GF-D8 (cell line): ENCODE measurements at regions not wholly inside any gene's neighbourhood (a gene's known extent, or its start where the extent isn't known, plus 50 kb on each side); places are given as distances from the start of the nearest gene placed in this dataset.
"Not testable (repeated sequence)": the region's sequence is repeated elsewhere in the genome, so short reads cannot be mapped to it uniquely, and the experiment has no call there.

ENCODE experiments used
- DNase-seq: peaks from one replicate; lab custom pipeline; 2025; lab: John Stamatoyannopoulos, UW

DNA sequence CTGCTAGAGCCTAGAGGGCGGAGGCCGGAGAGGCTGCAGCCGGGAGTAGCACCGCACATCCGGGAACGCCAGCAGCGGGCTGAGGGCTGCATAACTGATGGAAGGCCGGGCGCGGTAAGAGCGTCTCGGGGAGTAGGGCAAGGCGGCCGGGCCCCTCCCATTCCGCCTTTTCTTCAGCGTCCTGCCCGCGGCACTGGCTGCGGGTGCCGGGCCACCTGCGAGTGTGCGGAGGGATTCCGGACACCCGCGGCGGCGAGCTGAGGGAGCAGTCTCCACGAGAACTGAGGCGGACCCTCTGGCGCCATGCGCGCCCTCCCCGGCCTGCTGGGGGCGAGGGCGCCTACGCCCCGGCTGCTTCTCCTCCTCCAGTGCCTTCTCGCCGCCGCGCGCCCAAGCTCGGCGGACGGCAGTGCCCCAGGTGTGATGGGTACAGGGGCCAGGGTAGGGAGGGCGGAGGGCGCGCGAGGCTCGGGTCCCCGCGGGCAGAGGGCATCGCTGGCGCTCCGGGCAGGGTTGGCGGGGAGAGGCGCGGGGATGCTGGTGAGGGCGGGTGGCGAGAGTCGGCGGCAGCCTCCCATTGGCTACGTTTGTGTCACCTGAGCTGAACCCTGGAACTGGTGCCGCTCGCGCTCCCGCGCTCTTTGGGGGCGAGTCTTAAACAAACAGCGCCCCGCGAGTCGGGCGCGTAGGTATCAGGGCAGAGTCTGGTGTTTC, 334.4 kb downstream of the SRGAP2C start:
- no peak for DNase-seq

DNA sequence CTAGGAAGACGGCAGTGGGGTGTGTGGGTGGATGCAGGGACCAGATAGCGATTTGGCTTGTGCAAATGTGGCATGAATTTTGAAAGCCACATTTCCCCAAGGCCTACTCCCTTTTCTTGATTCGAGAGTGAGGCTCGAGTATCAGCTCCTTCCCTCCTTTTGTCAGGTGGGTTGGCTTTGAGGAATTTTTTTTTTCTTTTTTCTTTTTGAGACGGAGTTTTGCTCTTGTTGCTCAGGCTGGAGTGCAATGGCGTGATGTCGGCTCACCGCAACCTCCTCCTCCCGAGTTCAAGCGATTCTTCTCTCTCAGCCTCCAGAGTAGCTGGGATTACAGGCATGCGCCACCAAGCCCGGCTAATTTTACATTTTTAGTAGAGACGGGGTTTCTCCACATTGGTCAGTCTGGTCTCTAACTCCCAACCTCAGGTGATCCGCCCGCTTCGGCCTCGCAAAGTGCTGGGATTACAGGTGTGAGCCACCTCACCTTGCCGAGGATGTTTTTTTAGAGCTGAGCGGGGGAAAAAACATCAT, 335.0 kb downstream of the SRGAP2C start:
- DNase-seq: not testable (repeated sequence)

DNA sequence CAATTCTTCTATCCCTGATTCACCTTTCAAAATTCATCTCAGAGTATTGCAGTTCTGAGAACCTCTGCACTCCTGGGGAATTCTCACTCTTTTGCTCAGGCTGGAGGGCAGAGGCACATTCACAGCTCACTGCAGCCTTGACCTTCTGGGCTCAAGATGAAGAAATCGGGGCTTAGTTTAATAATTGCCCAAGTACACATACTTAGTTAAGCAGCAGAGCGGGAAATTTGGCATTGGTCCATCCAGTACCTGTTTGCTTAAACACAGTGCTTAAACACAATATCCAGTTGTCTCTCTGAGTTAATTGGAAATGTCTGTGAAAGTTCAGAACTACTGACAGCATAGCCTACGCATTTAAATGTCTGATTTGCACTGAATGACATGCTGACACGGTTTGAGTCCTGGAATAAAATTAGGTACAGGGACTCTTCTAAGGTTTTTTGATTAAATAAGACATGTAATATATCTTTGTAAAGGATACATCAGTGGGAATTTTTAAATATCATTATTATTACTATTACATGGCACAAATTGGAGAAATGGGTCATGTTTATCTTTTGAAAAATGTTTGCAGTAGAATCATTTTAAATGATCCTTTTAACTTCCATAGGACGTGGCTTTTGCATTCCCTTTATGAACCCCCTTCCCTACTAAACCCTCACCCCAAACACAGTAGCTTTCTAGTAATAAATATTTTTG, 337.4 kb downstream of the SRGAP2C start:
- DNase-seq: no peak

DNA sequence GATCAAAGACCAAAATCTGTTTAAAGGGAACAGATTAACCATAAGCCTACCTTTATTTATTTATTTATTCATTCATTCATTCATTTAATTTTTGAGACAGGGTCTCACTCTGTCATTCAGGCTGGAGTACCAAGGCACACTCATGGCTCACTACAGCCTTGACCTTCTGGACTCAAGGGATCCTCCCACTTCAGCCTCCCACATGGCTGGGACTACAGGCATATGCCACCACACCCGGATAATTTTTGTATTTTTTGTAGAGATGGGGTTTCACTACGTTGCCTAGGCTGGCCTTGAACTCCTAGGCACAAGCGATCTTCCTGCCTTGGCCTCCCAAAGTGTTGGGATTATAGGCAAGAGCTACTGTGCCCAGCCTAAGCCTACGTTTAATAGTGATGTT, 338.3 kb downstream of the SRGAP2C start:
- DNase-seq: not testable (repeated sequence)

DNA sequence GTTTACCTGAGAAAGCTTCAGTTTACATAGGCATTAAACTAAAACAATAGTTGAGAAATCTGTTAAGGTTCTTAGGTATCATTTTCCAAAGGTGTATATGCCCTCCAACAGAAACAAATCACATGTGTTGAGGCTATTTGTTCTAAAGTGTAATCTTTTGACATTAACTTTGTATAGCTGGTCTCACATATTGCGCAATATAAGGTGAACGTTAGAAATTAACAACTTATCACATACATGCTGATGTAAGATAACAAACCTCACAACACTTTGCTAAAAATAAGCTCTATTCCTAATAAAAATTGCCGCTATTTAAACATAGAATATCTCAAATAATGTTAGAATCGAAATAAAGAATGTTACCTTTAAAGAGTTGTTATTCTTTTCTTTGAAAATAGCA, 340.6 kb downstream of the SRGAP2C start:
- DNase-seq: no peak

DNA sequence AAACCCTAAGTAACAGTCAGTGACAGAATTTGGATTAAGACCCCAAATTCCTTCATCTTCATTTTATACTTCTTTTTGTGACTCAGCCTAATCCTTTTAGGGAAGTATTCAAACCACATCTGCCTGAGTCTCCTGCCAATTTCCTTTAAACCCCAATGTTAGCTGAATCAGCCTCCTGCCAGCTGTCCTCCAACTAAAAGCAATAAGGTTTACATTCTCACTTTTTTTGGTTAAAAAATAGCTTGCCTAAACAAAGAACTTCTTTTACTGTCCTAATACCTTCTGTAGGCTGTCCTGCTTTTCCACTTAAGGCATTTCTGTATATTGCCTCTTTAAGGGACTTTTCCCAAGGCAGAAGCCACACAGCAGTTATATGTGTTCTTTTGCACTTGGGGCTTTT, 344.2 kb downstream of the SRGAP2C start:
- not testable (repeated sequence) for DNase-seq

DNA sequence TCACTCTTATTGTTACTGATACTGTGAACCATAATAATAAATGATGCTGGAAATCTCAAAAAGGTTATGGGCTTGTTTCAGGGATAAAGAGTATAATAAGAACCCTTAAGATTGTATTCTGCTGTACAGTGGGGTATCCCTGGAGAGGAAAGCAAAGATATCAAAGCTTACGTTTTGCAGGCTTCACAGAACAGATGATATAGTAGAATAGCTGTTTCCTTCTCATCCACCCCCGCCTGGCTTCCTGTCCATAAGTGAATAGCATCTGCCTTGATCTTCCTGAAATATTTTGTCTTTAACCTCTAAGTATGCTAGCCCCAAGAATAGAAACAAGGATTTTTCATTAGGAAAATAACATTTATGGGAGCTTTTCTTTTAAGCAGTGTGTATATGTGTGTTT, 345.3 kb downstream of the SRGAP2C start:
- DNase-seq: not testable (repeated sequence)

DNA sequence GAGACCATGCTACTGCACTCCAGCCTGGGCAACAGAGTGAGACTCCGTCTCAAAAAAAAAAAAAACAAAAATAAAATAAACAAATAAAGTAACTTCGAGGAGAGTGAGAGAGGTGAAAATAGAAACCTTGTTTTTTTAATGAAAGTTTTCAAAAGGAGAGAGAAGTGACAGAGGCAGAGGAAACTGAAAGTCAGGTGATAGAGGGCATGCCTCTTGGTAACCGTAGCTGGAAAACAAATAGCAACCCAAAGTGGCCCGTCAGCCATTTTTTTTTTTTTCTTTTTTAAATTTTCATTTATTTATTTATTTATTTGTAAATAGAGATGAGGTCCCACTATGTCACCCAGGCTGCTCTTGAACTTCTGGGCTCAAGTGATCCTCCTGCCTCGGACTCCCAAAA, 347.0 kb downstream of the SRGAP2C start:
- DNase-seq: not testable (repeated sequence)

DNA sequence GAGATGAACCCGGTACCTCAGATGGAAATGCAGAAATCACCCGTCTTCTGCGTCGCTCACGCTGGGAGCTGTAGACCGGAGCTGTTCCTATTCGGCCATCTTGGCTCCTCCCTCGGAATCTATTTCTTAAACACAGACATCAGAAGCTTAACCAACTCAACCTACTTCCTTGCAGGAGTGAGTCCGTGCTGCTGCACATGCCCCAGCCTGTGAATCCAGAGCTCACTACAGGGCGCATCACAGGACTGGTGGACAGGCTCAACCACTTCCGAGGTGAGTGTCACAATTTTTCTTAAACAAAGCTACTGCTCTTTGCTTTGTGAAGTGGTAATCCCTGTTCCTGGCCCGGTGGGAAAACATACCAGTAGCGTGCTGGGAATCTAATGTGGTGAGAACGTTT, 353.4 kb downstream of the SRGAP2C start:
- not testable (repeated sequence) for DNase-seq

DNA sequence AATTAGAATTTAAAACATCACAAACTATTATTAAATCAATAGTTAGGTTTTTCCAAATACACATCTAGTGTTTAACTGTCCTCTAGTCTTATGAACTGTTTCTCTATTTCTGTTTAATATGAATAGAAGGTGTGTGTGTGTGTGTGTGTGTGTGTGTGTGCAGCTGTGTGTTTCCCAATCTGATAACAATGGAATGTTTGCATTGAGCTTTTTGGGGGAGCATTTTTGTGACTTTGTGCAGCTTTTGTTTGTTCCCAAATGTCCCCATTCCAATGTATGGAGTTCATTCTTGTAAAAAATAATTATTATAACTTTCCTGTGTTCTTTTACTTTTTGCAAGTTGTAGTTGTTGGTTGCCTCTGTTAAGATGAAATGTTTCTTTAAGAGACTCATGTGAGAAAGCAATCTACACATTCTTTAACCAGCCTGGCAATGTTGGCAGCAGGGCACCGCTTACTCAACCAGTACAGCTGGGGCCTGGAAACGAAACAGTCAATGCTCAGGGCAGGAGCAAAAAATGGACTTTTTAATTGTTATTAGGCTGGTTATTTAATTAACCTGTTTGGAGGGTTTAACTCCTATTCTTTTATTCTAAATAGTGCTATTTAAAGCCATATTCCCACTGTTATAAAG, 354.3 kb downstream of the SRGAP2C start:
- DNase-seq: no peak

DNA sequence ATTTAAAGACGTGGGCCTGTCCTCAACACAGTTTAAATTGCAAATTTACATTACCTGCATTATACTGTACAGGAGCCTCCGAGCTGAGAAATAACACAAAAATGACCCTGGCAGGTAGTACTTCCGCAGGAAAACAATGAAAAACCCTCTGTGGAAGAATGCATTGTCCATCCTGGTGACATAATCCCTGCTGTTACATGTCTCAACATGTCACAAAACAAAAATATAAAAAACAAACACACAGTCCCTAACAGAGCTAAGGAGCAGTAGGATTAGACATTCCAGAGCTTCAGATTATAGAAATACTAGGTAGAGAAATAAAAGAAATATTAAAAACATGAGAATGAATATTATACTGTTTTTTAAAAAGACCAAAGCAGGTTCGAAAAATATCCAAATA, 359.2 kb downstream of the SRGAP2C start:
- not testable (repeated sequence) for DNase-seq

DNA sequence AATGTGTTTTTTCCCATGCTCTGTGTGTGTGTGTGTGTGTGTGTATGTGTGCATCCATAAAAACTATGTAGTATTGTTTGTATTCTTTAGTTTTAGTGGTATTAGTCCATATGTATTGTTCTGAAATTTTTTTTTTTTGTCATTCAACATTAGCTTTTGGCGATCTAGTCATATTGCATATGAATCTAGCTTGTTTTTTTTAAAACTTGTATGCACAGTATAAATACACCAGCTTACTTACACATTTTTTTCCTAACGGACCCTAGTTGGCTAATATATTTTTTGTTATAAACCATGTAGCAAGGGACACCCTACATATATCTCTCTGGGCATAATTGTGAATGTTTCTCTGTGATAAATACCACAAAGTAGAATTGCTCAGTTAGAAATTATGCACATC, 359.7 kb downstream of the SRGAP2C start:
- no peak for DNase-seq

DNA sequence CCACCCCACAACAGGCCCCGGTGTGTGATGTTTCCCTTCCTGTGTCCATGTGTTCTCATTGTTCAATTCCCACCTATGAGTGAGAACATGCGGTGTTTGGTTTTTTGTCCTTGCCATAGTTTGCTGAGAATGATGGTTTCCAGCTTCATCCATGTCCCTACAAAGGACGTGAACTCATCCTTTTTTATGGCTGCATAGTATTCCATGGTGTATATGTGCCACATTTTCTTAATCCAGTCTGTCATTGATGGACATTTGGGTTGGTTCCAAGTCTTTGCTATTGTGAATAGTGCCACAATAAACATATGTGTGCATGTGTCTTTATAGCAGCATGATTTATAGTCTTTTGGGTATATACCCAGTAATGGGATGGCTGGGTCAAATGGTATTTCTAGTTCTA, 361.1 kb downstream of the SRGAP2C start:
- DNase-seq: not testable (repeated sequence)

DNA sequence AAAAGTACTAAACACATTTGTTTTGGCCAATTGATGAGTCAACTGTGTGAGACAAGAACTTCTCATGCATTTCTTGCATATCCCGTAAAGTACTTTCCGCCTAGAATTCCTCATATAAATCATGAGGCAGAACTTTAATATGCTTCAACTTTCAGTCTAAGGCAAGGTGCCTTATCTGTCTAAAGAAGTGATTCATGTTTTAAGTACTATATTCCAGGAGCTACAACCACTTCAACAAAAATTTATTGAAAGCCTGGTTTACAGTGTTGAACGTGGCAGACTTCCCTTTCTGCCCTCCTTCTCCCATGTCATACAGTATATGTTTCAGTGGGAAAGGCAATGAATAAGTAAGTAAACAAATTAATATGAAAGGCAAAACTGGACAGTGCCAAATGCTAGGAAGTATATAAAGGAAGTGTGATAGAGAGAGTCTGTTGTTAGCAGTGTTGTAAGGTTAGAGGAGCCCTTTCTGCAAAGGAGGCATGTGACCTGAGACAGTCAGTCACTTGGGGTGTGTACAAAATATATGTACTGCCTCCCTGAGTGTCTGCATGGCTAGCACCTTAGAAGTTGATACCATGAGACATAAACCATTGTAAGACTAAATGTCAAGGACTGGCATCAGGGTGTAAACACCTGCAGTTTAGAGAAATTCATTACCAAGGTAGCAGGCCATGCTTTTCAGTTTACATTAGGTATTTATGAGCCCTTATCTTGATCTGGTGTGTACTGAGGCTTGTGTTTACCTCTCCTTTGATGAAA, 362.2 kb downstream of the SRGAP2C start:
- no peak for DNase-seq

DNA sequence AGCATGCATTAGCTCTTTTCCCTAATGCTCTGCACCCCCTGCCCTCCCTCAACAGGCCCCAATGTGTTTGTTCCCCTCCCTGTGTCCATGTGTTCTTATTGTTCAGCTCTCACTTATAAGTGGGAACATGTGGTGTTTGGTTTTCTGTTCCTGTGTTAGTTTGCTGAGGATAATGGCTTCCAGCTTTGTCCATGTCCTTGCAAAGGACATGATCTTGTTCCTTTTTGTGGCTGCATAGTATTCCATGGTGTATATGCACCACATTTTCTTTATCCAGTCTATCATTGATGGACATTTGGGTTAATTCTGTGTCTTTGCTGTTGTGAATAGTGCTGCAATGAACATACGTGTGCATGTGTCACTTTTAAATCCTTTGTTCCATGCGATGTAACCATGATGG, 363.0 kb downstream of the SRGAP2C start:
- DNase-seq: not testable (repeated sequence)

DNA sequence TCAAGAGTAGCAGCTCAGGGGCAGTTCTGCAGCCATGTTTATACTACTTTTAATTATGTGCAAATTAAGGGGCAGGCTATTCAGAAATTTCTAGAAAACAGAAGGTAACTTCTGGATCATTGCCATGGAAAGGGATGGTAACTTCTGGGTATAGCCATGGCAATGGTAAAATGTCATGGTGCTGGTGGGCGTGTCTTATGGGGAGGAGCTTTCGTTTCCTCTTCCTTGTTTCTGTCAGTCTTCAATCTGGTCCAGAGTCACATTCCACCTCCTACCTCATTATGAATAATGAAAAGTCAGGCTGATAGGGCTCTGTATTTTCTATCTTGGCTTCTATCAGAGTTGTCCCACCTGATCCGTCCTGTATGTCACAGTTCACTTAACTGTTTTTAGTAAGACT, 366.0 kb downstream of the SRGAP2C start:
- DNase-seq: not testable (repeated sequence)

DNA sequence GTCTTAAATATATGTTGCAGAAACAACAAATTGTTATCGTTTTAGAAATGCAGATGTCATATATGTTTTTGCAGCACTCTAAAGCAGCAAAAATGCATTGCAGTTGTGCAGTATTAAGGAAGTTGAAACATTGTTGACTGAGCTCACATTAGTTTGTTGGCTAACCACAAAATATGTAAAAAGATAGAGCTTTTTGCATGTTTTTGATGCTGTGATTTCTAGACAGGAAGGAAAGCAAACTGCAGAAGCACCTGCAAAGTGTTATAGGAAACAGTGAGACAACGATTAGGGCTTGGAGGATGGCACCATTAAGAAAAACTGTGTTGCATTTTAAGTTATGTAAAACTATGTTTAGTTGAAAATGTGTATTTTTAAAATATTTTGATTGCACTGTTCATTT, 366.7 kb downstream of the SRGAP2C start:
- DNase-seq: not testable (repeated sequence)

DNA sequence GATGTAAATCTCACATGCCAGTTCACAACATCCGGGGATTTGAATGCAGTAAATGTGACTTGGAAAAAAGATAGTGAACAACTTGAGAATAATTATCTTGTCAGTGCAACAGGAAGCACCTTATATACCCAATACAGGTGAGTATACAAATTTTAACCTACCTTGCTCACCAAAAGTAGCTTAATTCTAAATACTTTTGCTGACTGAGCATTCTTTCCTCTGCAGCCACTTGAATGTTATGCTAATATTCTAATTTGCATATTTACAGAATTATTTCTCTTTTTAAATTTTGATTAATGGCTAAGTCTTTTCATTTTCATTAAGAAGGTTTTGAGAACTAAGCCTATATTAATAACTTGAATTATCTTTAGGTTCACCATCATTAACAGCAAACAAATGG, 371.8 kb downstream of the SRGAP2C start:
- DNase-seq: not testable (repeated sequence)

DNA sequence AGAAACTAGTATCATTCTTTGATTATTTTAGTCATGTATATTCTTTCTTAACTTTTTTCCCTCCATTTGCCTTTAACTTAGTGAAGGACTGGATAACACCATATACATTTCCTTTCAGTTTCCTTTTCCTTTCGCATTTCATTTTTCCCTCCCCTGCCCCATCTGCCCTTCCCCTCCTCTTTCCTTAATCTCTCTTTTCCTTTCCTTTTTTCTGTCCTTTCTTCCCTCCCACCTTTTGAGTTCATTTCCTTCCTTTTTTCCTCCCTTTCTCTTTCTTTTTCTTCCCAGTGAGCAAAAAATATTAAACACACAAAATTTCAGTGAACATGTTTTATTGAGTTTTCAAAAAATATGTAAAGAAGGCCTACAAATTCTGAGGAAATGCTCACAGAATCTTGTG, 373.3 kb downstream of the SRGAP2C start:
- not testable (repeated sequence) for DNase-seq

DNA sequence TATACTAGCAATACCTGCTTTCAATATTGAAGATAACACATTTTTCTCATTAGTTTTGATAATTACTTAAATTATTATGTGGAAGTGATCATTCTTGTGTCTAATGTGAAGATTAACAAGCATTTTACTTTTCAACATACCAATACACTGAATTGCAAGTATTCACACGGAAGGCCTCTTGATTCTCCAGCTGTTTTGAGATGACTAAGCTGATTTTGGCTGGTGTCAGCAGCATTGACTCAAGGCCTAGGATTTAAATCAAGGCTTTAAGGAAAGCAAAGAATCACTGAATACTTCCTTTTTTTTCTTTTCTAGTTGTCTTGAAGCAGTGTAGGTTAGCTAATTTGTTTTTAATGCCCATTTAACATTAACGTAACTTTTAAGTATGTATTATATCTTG, 373.7 kb downstream of the SRGAP2C start:
- no peak for DNase-seq

DNA sequence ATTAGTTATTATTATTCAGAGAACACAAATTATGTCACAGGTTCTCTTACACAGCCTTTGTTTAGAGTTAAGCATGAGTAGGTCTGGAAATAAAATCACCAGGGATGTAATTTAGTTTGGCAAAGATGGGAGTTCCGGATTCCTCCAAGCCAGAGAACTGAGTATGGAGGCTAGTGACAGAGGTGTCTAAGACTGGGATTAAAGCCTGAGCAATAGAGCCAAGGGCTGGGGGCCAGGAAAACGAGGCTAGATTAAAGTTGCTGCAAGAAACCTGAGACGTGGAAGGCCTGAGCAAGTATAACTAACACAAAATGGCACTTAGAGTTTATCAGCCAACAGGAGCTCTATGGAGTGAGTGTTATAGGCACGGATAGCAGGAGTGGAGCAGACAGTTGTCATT, 381.6 kb downstream of the SRGAP2C start:
- DNase-seq: no peak

DNA sequence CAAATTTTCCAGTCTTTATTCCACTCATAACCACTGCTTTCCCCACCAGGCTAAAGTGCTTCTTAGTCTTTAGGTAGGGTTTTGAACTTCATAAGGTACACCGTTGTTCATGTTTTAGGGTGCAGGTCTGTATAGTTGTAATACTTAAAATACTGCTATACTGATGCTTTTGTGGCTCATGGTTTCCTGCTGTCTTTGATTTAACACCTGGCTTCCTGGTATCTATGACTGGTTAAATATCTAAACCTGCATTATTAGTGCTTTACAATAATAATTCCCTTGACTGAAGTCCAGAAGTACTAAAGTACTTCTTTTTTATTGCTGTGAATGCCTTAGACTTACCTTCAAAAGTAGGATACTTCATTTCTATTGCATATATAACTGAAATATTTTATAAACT, 384.7 kb downstream of the SRGAP2C start:
- DNase-seq: no peak
